ENCODE measurements at regions not wholly inside any gene's neighbourhood (a gene's known extent, or its start where the extent isn't known, plus 50 kb on each side); places are given as distances from the start of the nearest gene placed in this dataset.

GRCh38 chr6:20036141-20036677 lies 176.1 kb downstream of the MBOAT1 start:
- no TSS peak for BruUV-seq (replicated peaks)
- FAIRE-seq (no peak), DNase-seq (ENCODE audit: low read depth, low spot score) (no peak), ATAC-seq (no peak)
- Histone ChIP-seq H3K9ac (ENCODE audit: control insufficient read depth, insufficient read depth, low read length) (no peak overlapping the region), H3K4me1 (ENCODE audit: control insufficient read depth, insufficient read depth, low read length) (no peaks in the 10 kb centered on the region), H3K4me3 (no peak overlapping the region), H3K9me3 (replicated peaks; ENCODE audit: control insufficient read depth, insufficient read depth, low read length) (no peaks in the 10 kb centered on the region), H3K27ac (ENCODE audit: control insufficient read depth, insufficient read depth) (no peak overlapping the region), H3K27me3 (replicated peaks in 1 of 2; ENCODE audit: control insufficient read depth in 2 of 2, insufficient read depth in 2 of 2, low read length in 1 of 2) (no peaks in the 10 kb centered on the region), H3K36me3 (ENCODE audit: control insufficient read depth in 2 of 2, insufficient read depth in 2 of 2, low read length in 1 of 2) (no peaks in the 10 kb centered on the region), H2AFZ (ENCODE audit: control insufficient read depth, low read depth, low read length) (no peak overlapping the region), H4K20me1 (ENCODE audit: control insufficient read depth, insufficient read depth) (no peaks in the 10 kb centered on the region), H3K79me2 (ENCODE audit: control insufficient read depth, insufficient read depth, low read length) (no peaks in the 10 kb centered on the region), H3K4me2 (ENCODE audit: control insufficient read depth, insufficient read depth) (no peak overlapping the region)
- ChIA-PET SMC1A (ENCODE audit: uncharacterized antibody, unreplicated experiment) (no interaction called here), RAD21 (ENCODE audit: unreplicated experiment) (no interaction called here), CTCF (no interaction called here), POLR2A (no interaction called here)
- in situ Hi-C loops (cut with MboI) (no loop called here), intact Hi-C loops (cut with micrococcal nuclease; ENCODE audit: unreplicated experiment) (no loop called here)
- WGBS (ENCODE audit: insufficient coverage, insufficient replicate concordance, low lambda C conversion rate, missing lambda C conversion rate), result 14% methylated on average over 7 of the region's 7 CpGs
- TF ChIP-seq POLR2AphosphoS2 (IDR thresholded peaks at IDR 0.05; ENCODE audit: low read depth, low read length) (no peak), EZH2 (IDR thresholded peaks at IDR 0.05; ENCODE audit: borderline replicate concordance, control insufficient read depth, low read depth, low read length) (no peak), ATF3 (IDR thresholded peaks at IDR 0.05; ENCODE audit: borderline replicate concordance, extremely low read depth, low read depth, low read length) (no peak), CBX5 (IDR thresholded peaks at IDR 0.05; ENCODE audit: low read depth) (no peak), ZNF687 (IDR thresholded peaks at IDR 0.05) (no peak), DPF2 (IDR thresholded peaks at IDR 0.05) (no peak), MYC (IDR thresholded peaks at IDR 0.05; ENCODE audit: insufficient read depth, insufficient read length, insufficient replicate concordance, low read length, severe bottlenecking) (no peak), MAX (IDR thresholded peaks at IDR 0.05; ENCODE audit: low read depth, low read length) (no peak), MXI1 (IDR thresholded peaks at IDR 0.05; ENCODE audit: low read depth, low read length) (no peak), RUNX3 (IDR thresholded peaks at IDR 0.05; ENCODE audit: low read length) (no peak), RAD51 (IDR thresholded peaks at IDR 0.05) (no peak)

Measured in GM12878 (cell line).